ENCODE measurements at regions not wholly inside any gene's neighbourhood (a gene's known extent, or its start where the extent isn't known, plus 50 kb on each side); places are given as distances from the start of the nearest gene placed in this dataset.

DNA sequence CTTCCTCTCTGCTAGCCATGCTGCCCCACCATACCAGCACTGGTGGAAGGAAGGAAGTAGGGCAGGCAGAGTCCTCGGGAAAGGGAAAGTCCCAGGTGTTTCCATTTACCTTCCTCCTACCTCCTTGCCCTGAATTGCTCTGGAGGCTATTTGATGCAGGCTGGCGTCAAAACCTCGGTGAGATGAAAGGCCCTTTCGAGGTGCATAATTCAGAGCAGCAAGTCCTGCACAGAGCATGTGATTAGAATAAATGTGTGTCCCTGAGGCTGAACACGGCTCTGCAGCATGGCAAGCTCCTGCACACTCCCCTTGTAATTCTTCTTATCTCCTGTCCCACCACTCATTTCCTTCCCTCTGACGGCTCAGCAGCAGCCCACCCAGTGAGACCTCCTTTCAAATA, 98.7 kb upstream of the LRFN2 start:
- TF ChIP-seq POLR2A (IDR thresholded peaks at IDR 0.05): no peak
- TF ChIP-seq CTCF (IDR thresholded peaks at IDR 0.05): no peak
- intact Hi-C loops (cut with DNase I; ENCODE audit: low total_unique reads): no loop called here
- H3K4me3 ChIP-seq (ENCODE audit: low read depth, poor library complexity, severe bottlenecking): no peak overlapping the region
- WGBS, 2 donors: 10 to 12% methylated on average over 6 of the region's 6 CpGs
- no peak for DNase-seq (ENCODE audit: low spot score in 2 of 2)

DNA sequence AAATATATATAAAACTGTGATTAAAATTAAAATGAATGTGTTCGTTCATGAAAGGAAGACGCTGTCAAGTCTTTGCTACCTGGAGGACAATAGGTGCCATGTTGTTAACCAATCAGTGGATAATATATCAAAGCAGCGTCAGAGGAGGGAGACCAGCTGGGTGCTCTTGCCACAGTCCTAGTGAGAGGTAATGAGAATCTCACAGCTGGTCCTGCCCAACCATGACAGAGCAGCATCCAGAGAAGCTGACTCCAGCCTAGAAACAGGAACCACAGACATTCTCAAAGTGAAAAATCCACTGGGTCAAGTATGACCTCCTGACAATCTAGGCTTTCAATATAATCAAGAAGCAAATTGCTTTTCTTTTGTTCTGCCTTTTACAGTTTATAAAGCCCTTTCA, 94.5 kb upstream of the LRFN2 start:
- TF ChIP-seq POLR2A (IDR thresholded peaks at IDR 0.05) (no peak), CTCF (IDR thresholded peaks at IDR 0.05) (no peak)
- H3K4me3 ChIP-seq (ENCODE audit: low read depth, poor library complexity, severe bottlenecking): no peak overlapping the region
- no peak for DNase-seq (ENCODE audit: low spot score in 2 of 2)
- intact Hi-C loops (cut with DNase I; ENCODE audit: low total_unique reads): no loop called here
- WGBS, 2 donors: 76 to 86% methylated on average over 3 of the region's 3 CpGs

- TF ChIP-seq POLR2A (IDR thresholded peaks at IDR 0.05): no peak
- TF ChIP-seq CTCF (IDR thresholded peaks at IDR 0.05): no peak
- intact Hi-C loops (cut with DNase I; ENCODE audit: low total_unique reads): no loop called here
- 71 to 79% methylated on average over 6 of the region's 6 CpGs for WGBS, 2 donors
- H3K4me3 ChIP-seq (ENCODE audit: low read depth, poor library complexity, severe bottlenecking): no peak overlapping the region
- no peak for DNase-seq (ENCODE audit: low spot score in 2 of 2)
These were observed 91.8 kb upstream of the LRFN2 start for GRCh38 chr6:40678941-40679340.

DNA sequence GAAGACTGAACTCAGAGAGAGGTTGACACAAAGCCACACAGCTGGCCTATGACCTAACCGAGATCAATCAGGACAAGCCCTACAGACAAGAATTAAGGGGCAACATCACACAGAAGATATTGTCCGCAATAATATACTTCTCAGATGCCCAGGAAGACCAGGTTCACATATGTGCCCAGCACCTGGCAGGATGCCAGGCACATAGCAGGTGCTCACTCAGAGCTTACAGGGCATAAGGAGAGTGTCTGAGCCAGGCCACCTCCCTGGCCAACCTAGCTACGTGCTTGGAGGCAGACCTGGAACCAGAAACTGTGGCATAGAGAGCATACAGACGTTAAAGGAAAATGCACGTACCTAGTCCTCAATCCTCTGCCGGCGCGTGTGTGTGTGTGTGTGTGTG, 87.0 kb upstream of the LRFN2 start:
- 83 to 86% methylated on average over 8 of the region's 8 CpGs for WGBS, 2 donors
- DNase-seq (ENCODE audit: low spot score in 2 of 2): no peak
- intact Hi-C loops (cut with DNase I; ENCODE audit: low total_unique reads): no loop called here
- H3K4me3 ChIP-seq (ENCODE audit: low read depth, poor library complexity, severe bottlenecking): no peak overlapping the region
- no peak for TF ChIP-seq POLR2A (IDR thresholded peaks at IDR 0.05)
- TF ChIP-seq CTCF (IDR thresholded peaks at IDR 0.05): no peak

GRCh38 chr6:40672087-40672486, 84.9 kb upstream of the LRFN2 start:
- no peak for DNase-seq (ENCODE audit: low spot score in 2 of 2)
- TF ChIP-seq POLR2A (IDR thresholded peaks at IDR 0.05) (no peak), CTCF (IDR thresholded peaks at IDR 0.05) (no peak)
- WGBS, 2 donors: 62 to 67% methylated on average over 5 of the region's 5 CpGs
- H3K4me3 ChIP-seq (ENCODE audit: low read depth, poor library complexity, severe bottlenecking): no peak overlapping the region
- intact Hi-C loops (cut with DNase I; ENCODE audit: low total_unique reads): no loop called here

DNA sequence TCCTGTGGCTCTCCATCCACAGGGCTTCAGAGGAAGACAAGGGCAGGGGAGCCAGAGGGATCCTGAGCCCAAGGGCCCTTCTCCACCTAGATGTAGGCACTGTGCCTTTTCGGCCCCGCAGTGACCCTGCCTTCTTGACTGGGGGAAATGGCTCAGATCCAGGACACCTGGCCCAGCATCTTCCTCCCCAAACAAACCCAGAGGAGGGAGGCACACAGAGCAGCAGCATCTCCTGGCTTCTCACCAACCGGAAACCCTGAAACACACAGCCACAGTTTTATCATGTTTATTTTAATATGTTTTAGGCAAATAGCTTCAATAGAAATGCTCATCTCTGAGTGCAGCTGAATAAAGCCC, 84.5 kb upstream of the LRFN2 start:
- WGBS, 2 donors: 68 to 69% methylated on average over 3 of the region's 3 CpGs
- intact Hi-C loops (cut with DNase I; ENCODE audit: low total_unique reads): no loop called here
- TF ChIP-seq CTCF (IDR thresholded peaks at IDR 0.05): no peak
- TF ChIP-seq POLR2A (IDR thresholded peaks at IDR 0.05): no peak
- DNase-seq (ENCODE audit: low spot score in 2 of 2): no peak
- no peak overlapping the region for H3K4me3 ChIP-seq (ENCODE audit: low read depth, poor library complexity, severe bottlenecking)
